Testis (tissue), 2 donors: ENCODE measurements at regions not wholly inside any gene's neighbourhood (a gene's known extent, or its start where the extent isn't known, plus 50 kb on each side); places are given as distances from the start of the nearest gene placed in this dataset.
"Not testable (repeated sequence)": the region's sequence is repeated elsewhere in the genome, so short reads cannot be mapped to it uniquely, and the experiment has no call there.

Source experiments
- CTCF ChIP-seq, 3 experiments: fragments of 450-650 bp in 2 of 3; fragments of 200-600 bp in 1 of 3; sonication (generic) in 1 of 3; IDR thresholded peaks; one replicate each; pipeline ENCODE4 v1.5.1; 2016 to 2019; ENCODE audit warnings: antibody characterized with exemption in 3 of 3, mild to moderate bottlenecking in 2 of 3, moderate library complexity in 1 of 3
- POLR2A ChIP-seq: fragments of 450-650 bp; IDR thresholded peaks from one replicate; pipeline ENCODE4 v1.6.1; 2017; ENCODE audit warnings: antibody characterized with exemption, mild to moderate bottlenecking, moderate library complexity

GRCh38 chr15:84146299-84146698 lies 89.3 kb upstream of the GOLGA6L4 start:
- not testable (repeated sequence) for TF ChIP-seq CTCF (IDR thresholded peaks at IDR 0.05); POLR2A
